K562 (cell line): ENCODE measurements at regions not wholly inside any gene's neighbourhood (a gene's known extent, or its start where the extent isn't known, plus 50 kb on each side); places are given as distances from the start of the nearest gene placed in this dataset.

Experiments
- ARID3B ChIP-seq: fragments of 250-450 bp; sonication (Bioruptor Pico); IDR thresholded peaks from 2 replicates; pipeline ENCODE4 v1.4.0; 2020; ENCODE audit warnings: borderline replicate concordance
- BCOR ChIP-seq: fragments of 450-650 bp; IDR thresholded peaks from 2 replicates; pipeline ENCODE4 v1.6.1; 2016
- CEBPG ChIP-seq, 3 experiments: fragments of 200-800 bp in 1 of 3; sonication (Bioruptor generic) in 1 of 3; sonication (generic) in 1 of 3; formaldehyde crosslinking in 1 of 3; IDR thresholded peaks in 2 of 3; conservative IDR thresholded peaks in 1 of 3; 2 replicates each; pipeline versions ENCODE4 v1.6.1 to v1.8.0; 2016 to 2022; ENCODE audit warnings: missing compliant biosample characterization in 2 of 3, missing genetic modification characterization in 2 of 3, mild to moderate bottlenecking in 1 of 3, missing genetic modification reagents in 1 of 3
- CREB3 ChIP-seq: fragments of 450-650 bp; conservative IDR thresholded peaks from 2 replicates; pipeline ENCODE4 v1.6.1; 2016; ENCODE audit warnings: missing genetic modification characterization, low read depth, mild to moderate bottlenecking, missing compliant biosample characterization, moderate library complexity
- DACH1 ChIP-seq: fragments of 450-650 bp; IDR thresholded peaks from 2 replicates; pipeline ENCODE4 v1.6.1; 2018; ENCODE audit not compliant: partially characterized antibody
- HDAC6 ChIP-seq: IDR thresholded peaks from 2 replicates; pipeline ENCODE4 v1.6.1; 2012; ENCODE audit warnings: low read depth, mild to moderate bottlenecking, control low read depth, inconsistent platforms, low read length, moderate library complexity
- KDM4B ChIP-seq, 2 experiments: fragments of 450-650 bp in 1 of 2; sonication (generic) in 1 of 2; IDR thresholded peaks; 2 replicates each; pipeline ENCODE4 v1.6.1; 2016 to 2017; ENCODE audit warnings: borderline replicate concordance in 2 of 2, antibody characterized with exemption in 1 of 2, low read depth in 1 of 2, mild to moderate bottlenecking in 1 of 2
- MCM3 ChIP-seq: fragments of 450-650 bp; IDR thresholded peaks from 2 replicates; pipeline ENCODE4 v1.6.1; 2016
- MYC ChIP-seq, 2 experiments: fragments of 250-450 bp in 1 of 2; sonication (Bioruptor Pico) in 1 of 2; IDR thresholded peaks; 2 replicates each; pipeline versions ENCODE4 v1.5.1 to v1.6.1; 2012 to 2021; ENCODE audit warnings: low read depth in 2 of 2, borderline replicate concordance in 1 of 2, improper control_type of control experiment in 1 of 2, low read length in 1 of 2, mild to moderate bottlenecking in 1 of 2, moderate library complexity in 1 of 2
- NR2C1 ChIP-seq, 2 experiments: fragments of 450-650 bp; IDR thresholded peaks; 2 replicates each; pipeline ENCODE4 v1.6.1; 2017; ENCODE audit warnings: mild to moderate bottlenecking in 2 of 2, antibody characterized with exemption in 1 of 2, inconsistent platforms in 1 of 2, missing compliant biosample characterization in 1 of 2, missing genetic modification characterization in 1 of 2
- PHF21A ChIP-seq: fragments of 450-650 bp; IDR thresholded peaks from 2 replicates; pipeline ENCODE4 v1.6.1; 2017; ENCODE audit warnings: low read depth, borderline replicate concordance
- SAFB2 ChIP-seq: fragments of 200-400 bp; formaldehyde crosslinking; IDR thresholded peaks from 2 replicates; pipeline ENCODE4 v1.6.1; 2018; ENCODE audit warnings: borderline replicate concordance, low read length, low read depth, moderate library complexity; ENCODE audit not compliant: severe bottlenecking
- TCF3 ChIP-seq: sonication (generic); formaldehyde crosslinking; IDR thresholded peaks from 2 replicates; pipeline ENCODE4 v1.4.0; 2020; ENCODE audit warnings: mild to moderate bottlenecking, missing genetic modification reagents
- TEAD1 ChIP-seq, 2 experiments: fragments of 450-650 bp in 1 of 2; sonication (generic) in 1 of 2; formaldehyde crosslinking; IDR thresholded peaks; 2 replicates each; pipeline versions ENCODE4 v1.4.0 to v1.8.0; 2020 to 2022; ENCODE audit warnings: mild to moderate bottlenecking in 2 of 2, missing genetic modification reagents in 1 of 2
- TFAP4 ChIP-seq: sonication (generic); formaldehyde crosslinking; IDR thresholded peaks from 2 replicates; pipeline ENCODE4 v1.8.0; 2022; ENCODE audit warnings: missing genetic modification reagents, mild to moderate bottlenecking, moderate library complexity, borderline replicate concordance
- TOE1 ChIP-seq, 2 experiments: fragments of 450-650 bp in 1 of 2; sonication (generic) in 1 of 2; formaldehyde crosslinking in 1 of 2; IDR thresholded peaks; 2 replicates each; pipeline versions ENCODE4 v1.7.1 to v1.8.0; 2016 to 2022; ENCODE audit warnings: borderline replicate concordance in 2 of 2, mild to moderate bottlenecking in 2 of 2, antibody characterized with exemption in 1 of 2, inconsistent platforms in 1 of 2, low read depth in 1 of 2, missing genetic modification reagents in 1 of 2, moderate library complexity in 1 of 2
- ZBTB17 ChIP-seq: fragments of 450-650 bp; formaldehyde crosslinking; IDR thresholded peaks from 2 replicates; pipeline ENCODE4 v1.4.0; 2020; ENCODE audit warnings: mild to moderate bottlenecking
- ZNF175 ChIP-seq: fragments of 200-800 bp; sonication (Bioruptor generic); IDR thresholded peaks from 2 replicates; pipeline ENCODE4 v1.6.1; 2016; ENCODE audit warnings: low read depth, mild to moderate bottlenecking, missing genetic modification characterization, missing compliant biosample characterization
- ZNF431 ChIP-seq: sonication (generic); formaldehyde crosslinking; IDR thresholded peaks from 2 replicates; pipeline ENCODE4 v1.8.0; 2022; ENCODE audit warnings: mild to moderate bottlenecking, missing genetic modification reagents
- ZNF717 ChIP-seq: fragments of 250-450 bp; sonication (Bioruptor Pico); IDR thresholded peaks from 2 replicates; pipeline ENCODE4 v1.5.0; 2021
- ZNF75A ChIP-seq: fragments of 450-650 bp; formaldehyde crosslinking; IDR thresholded peaks from 2 replicates; pipeline ENCODE4 v1.4.0; 2020; ENCODE audit warnings: mild to moderate bottlenecking

- TF ChIP-seq ZBTB17 (peak; percentile 71), TEAD1 (CRISPR knock-in tag; IDR thresholded peaks at IDR 0.05) (peak in 1 of 2 experiments; percentile 11; a peak in 1 of 4 replicates), ZNF717 (CRISPR knock-in tag) (no peak), CREB3 (tag) (peak; percentile 62; the same call in 1 of the 2 replicates), HDAC6 (no peak), NR2C1 (IDR thresholded peaks at IDR 0.05) (no peak), NR2C1 (tag; IDR thresholded peaks at IDR 0.05) (peak; percentile 53), MCM3 (no peak), ZNF175 (peak; percentile 34; the same call in 1 of the 2 replicates), TFAP4 (CRISPR knock-in tag) (peak; percentile 39; the same call in 1 of the 2 replicates), DACH1 (no peak), BCOR (peak; percentile 4; the same call in 1 of the 2 replicates), ZNF75A (CRISPR knock-in tag) (0 out of 2 replicates have a peak, but pooled peaks have one; percentile 57), CEBPG (CRISPR knock-in tag; IDR thresholded peaks at IDR 0.05) (0 out of 2 replicates have a peak, but pooled peaks have one; percentile 11), CEBPG (tag; conservative IDR thresholded peaks at IDR 0.05 in 1 of 2, IDR thresholded peaks at IDR 0.05 in 1 of 2) (peak in 1 of 2 experiments; percentile 66; a peak in 2 of 4 replicates), ARID3B (no peak), SAFB2 (no peak), TCF3 (CRISPR knock-in tag) (no peak), TOE1 (IDR thresholded peaks at IDR 0.05; ENCODE audit: borderline replicate concordance) (0 out of 2 replicates have a peak, but pooled peaks have one; percentile 9), TOE1 (CRISPR knock-in tag; IDR thresholded peaks at IDR 0.05; ENCODE audit: borderline replicate concordance, low read depth) (no peak), MYC (IDR thresholded peaks at IDR 0.05; ENCODE audit: low read depth, low read length) (no peak), MYC (CRISPR knock-in tag; IDR thresholded peaks at IDR 0.05; ENCODE audit: borderline replicate concordance, low read depth) (peak; percentile 86; the same call in 1 of the 2 replicates), PHF21A (no peak), KDM4B (IDR thresholded peaks at IDR 0.05; ENCODE audit: borderline replicate concordance in 2 of 2, low read depth in 1 of 2) (no peak), ZNF431 (CRISPR knock-in tag) (no peak)
Observed at GRCh38 chr9:129483415-129484351, 137.2 kb downstream of the C9orf50 start (continued).
